Pancreas (tissue), 10 donors: ENCODE measurements at regions not wholly inside any gene's neighbourhood (a gene's known extent, or its start where the extent isn't known, plus 50 kb on each side); places are given as distances from the start of the nearest gene placed in this dataset.
A peak's percentile ranks its signal among the peaks of the same experiment; 100 is the strongest.

ENCODE experiments used
- ATAC-seq, 4 donors: fragments of 200-7000 bp; cut with Tn5 transposase; one replicate each; pipeline versions ENCODE4 v1.8.0 to v1.9.1; 2020; ENCODE audit warnings: mild to moderate bottlenecking in 4 of 4, moderate library complexity in 4 of 4
- DNase-seq, 6 donors: peaks; one replicate each; pipeline ENCODE4 v3.0.0-alpha.2; 2020
- FAIRE-seq: peaks from 2 replicates; lab custom pipeline; 2012; peaks lifted over from hg19 to GRCh38; lab: Jason Lieb, UNC
- H3K27ac ChIP-seq, 4 donors: fragments of 200-600 bp; sonication (generic); 1 replicate in 3 of 4; 2 replicates in 1 of 4; pipeline versions ENCODE4 v1.5.0 to v1.8.0; 2020
- H3K27me3 ChIP-seq, 4 donors: fragments of 200-600 bp; one replicate each; pipeline ENCODE4 v1.8.0; 2021
- H3K36me3 ChIP-seq, 3 donors: fragments of 200-600 bp; sonication (generic) in 1 of 3; one replicate each; pipeline versions ENCODE4 v1.5.0 to v1.8.0; 2020 to 2021
- H3K4me1 ChIP-seq, 3 donors: fragments of 200-600 bp; one replicate each; pipeline ENCODE4 v1.8.0; 2021
- H3K4me3 ChIP-seq, 4 donors: fragments of 200-600 bp; sonication (generic) in 2 of 4; one replicate each; pipeline versions ENCODE4 v1.5.0 to v1.8.0; 2020 to 2021
- H3K9me3 ChIP-seq, 4 donors: fragments of 200-600 bp; one replicate each; pipeline ENCODE4 v1.8.0; 2021
- CTCF ChIP-seq, 4 donors: fragments of 200-600 bp; sonication (generic) in 3 of 4; IDR thresholded peaks; one replicate each; pipeline versions ENCODE4 v1.5.0 to v1.8.0; 2021; ENCODE audit warnings: antibody characterized with exemption in 4 of 4
- WGBS, 2 donors: extraction: QIAGEN DNeasy Blood & Tissue Kit; methylation state at CpG; one replicate each; pipeline ENCODE4 v1.1.7; 2013; 5-methylcytosine and 5-hydroxymethylcytosine counted together
- intact Hi-C, 3 donors: fragments of 100-400 bp; cut with DNase I; formaldehyde crosslinking; loops; one replicate each; pipeline versions ENCODE4 v1.11.1 to v1.14.2; 2022
- donor health status: healthy with polysubstance abuse.
- donor health status: DM: no; HTN: no; CAD: no; lungs with moderate emphysema.
- donor health status: DM: no; HTN: no; CAD: no.
- donor health status: control.
- donor health status: control.
- donor health status: Bipolar disorder and iron deficiency.
- donor health status: DM: yes; HTN: yes; CAD: no.
- donor health status: DM: no; HTN: no; CAD: no.
- donor health status: DM: no; HTN: no; CAD: no.
- donor health status: DM: yes; HTN: yes; CAD: no.

- WGBS, 2 donors: 64 to 66% methylated on average over 16 of the region's 16 CpGs
- no peaks in the 10 kb centered on the region for H3K36me3 ChIP-seq
- no peak overlapping the region for H3K4me3 ChIP-seq
- ATAC-seq (no peak), DNase-seq (no peak), FAIRE-seq (no peak)
- H3K4me1 ChIP-seq: no peaks in the 10 kb centered on the region
- no peak overlapping the region for H3K27ac ChIP-seq
- H3K9me3 ChIP-seq: no peaks in the 10 kb centered on the region
- intact Hi-C loops: no loop called here
- peaks cover 0 to 11% (median 4%) of the 10 kb centered on the region in 4 donors for H3K27me3 ChIP-seq
- no peak for TF ChIP-seq CTCF (IDR thresholded peaks at IDR 0.05)
These were observed 181.6 kb upstream of the ALKAL2 start for GRCh38 chr2:469514-469913.

- peaks cover 0 to 11% (median 4%) of the 10 kb centered on the region in 4 donors for H3K27me3 ChIP-seq
- H3K4me3 ChIP-seq: peak overlapping the region in 1 of 4 donors; percentile 9
- intact Hi-C loops: no loop called here
- ATAC-seq (no peak), FAIRE-seq (no peak), DNase-seq (no peak)
- H3K27ac ChIP-seq: no peak overlapping the region
- H3K4me1 ChIP-seq: no peaks in the 10 kb centered on the region
- TF ChIP-seq CTCF (IDR thresholded peaks at IDR 0.05): no peak
- no peaks in the 10 kb centered on the region for H3K9me3 ChIP-seq
- 38 to 41% methylated on average over 28 to 29 of the region's 29 CpGs for WGBS, 2 donors
- no peaks in the 10 kb centered on the region for H3K36me3 ChIP-seq
These were observed 180.9 kb upstream of the ALKAL2 start for GRCh38 chr2:468648-469336.

- H3K4me3 ChIP-seq: peak overlapping the region in 2 of 4 donors; percentile 5 to 9
- no peak for FAIRE-seq
- WGBS, 2 donors: 4% methylated on average over 51 to 69 of the region's 69 CpGs
These were observed 180.2 kb upstream of the ALKAL2 start for GRCh38 chr2:467892-468647.

GRCh38 chr2:467543-467891 is 179.6 kb upstream of the ALKAL2 start:
- ATAC-seq: no peak
- H3K27me3 ChIP-seq: peaks cover 0 to 17% (median 4%) of the 10 kb centered on the region in 4 donors

More at GRCh38 chr2:467892-468647, 180.2 kb upstream of the ALKAL2 start:
- Histone ChIP-seq H3K9me3 (no peaks in the 10 kb centered on the region), H3K27ac (no peak overlapping the region), H3K4me1 (no peaks in the 10 kb centered on the region), H3K36me3 (no peaks in the 10 kb centered on the region), H3K27me3 (peaks cover 0 to 11% (median 4%) of the 10 kb centered on the region in 4 donors)
- DNase-seq (no peak), ATAC-seq (peak in 1 of 4 donors; percentile 24)
- intact Hi-C loops: no loop called here
- no peak for TF ChIP-seq CTCF (IDR thresholded peaks at IDR 0.05)

More at GRCh38 chr2:467543-467891, 179.6 kb upstream of the ALKAL2 start:
- Histone ChIP-seq H3K4me1 (no peaks in the 10 kb centered on the region), H3K9me3 (no peaks in the 10 kb centered on the region), H3K27ac (no peak overlapping the region), H3K36me3 (no peaks in the 10 kb centered on the region), H3K4me3 (peak overlapping the region in 1 of 4 donors; percentile 9)
- 34 to 36% methylated on average over 18 of the region's 18 CpGs for WGBS, 2 donors
- no peak for DNase-seq
- no peak for FAIRE-seq
- intact Hi-C loops: no loop called here
- TF ChIP-seq CTCF (IDR thresholded peaks at IDR 0.05): no peak
